ENCODE measurements at regions not wholly inside any gene's neighbourhood (a gene's known extent, or its start where the extent isn't known, plus 50 kb on each side); places are given as distances from the start of the nearest gene placed in this dataset.

DNA sequence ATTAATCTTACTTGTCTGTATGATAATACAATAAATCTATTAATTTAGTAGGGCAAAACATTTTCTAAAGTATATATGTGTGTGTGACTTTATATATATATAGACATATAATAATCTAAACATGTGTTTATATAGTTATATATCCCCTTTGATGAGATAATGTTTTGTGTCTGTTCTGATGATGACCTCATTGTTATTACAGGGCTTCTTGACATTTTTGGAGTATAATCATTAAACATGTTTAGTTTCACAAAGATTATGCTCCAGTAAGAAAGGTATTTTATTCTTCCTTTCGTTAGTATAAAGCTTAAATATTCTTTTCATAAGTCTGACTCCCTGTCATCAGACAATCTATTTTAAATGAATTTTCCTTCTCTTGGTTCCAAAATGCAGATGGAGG is 62.3 kb upstream of the CABCOCO1 start:
- TF ChIP-seq CTCF (IDR thresholded peaks at IDR 0.05; ENCODE audit: borderline replicate concordance, extremely low read depth, low read length, poor library complexity, severe bottlenecking) (no peak), EZH2 (IDR thresholded peaks at IDR 0.05; ENCODE audit: borderline replicate concordance, low read depth, low read length, severe bottlenecking) (no peak)
